ENCODE measurements at regions not wholly inside any gene's neighbourhood (a gene's known extent, or its start where the extent isn't known, plus 50 kb on each side); places are given as distances from the start of the nearest gene placed in this dataset.

DNA sequence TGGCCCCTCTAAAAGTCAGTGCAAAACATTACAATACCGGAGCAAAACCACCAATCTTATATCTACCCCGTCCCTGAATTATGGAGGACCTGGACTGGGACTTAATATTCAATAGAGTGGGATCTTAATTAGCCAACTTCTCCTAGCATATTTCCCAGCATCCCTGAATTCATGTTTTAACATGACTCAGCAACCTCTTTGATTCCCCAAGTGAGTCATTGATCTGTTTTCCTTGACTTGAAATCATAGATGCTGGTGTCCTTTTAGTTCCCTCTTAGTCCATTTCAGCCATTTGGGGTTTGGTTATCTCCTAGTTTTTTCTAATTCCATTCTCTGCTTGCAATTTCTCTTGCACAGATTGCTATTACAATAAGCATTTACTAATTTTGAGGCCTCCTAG lies 677.7 kb upstream of the CELF4 start:
- no peak for TF ChIP-seq POLR2A (IDR thresholded peaks at IDR 0.05; ENCODE audit: low read depth, low read length)
- TF ChIP-seq, protein P1, sequence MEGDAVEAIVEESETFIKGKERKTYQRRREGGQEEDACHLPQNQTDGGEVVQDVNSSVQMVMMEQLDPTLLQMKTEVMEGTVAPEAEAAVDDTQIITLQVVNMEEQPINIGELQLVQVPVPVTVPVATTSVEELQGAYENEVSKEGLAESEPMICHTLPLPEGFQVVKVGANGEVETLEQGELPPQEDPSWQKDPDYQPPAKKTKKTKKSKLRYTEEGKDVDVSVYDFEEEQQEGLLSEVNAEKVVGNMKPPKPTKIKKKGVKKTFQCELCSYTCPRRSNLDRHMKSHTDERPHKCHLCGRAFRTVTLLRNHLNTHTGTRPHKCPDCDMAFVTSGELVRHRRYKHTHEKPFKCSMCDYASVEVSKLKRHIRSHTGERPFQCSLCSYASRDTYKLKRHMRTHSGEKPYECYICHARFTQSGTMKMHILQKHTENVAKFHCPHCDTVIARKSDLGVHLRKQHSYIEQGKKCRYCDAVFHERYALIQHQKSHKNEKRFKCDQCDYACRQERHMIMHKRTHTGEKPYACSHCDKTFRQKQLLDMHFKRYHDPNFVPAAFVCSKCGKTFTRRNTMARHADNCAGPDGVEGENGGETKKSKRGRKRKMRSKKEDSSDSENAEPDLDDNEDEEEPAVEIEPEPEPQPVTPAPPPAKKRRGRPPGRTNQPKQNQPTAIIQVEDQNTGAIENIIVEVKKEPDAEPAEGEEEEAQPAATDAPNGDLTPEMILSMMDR (IDR thresholded peaks at IDR 0.05; ENCODE audit: extremely low read depth in 1 of 2, insufficient read depth in 1 of 2, low read depth in 1 of 2, low read length in 2 of 2) = no peak
- no peak for TF ChIP-seq MYC (IDR thresholded peaks at IDR 0.05; ENCODE audit: low read depth, low read length)

Measured in endothelial cell of umbilical vein (primary cell).